ENCODE measurements at regions not wholly inside any gene's neighbourhood (a gene's known extent, or its start where the extent isn't known, plus 50 kb on each side); places are given as distances from the start of the nearest gene placed in this dataset.

GRCh38 chr12:33205981-33206380 lies 233.6 kb downstream of the SYT10 start:
- TF ChIP-seq CTCF (IDR thresholded peaks at IDR 0.05) (no peak), POLR2A (IDR thresholded peaks at IDR 0.05) (no peak), POLR2AphosphoS5 (IDR thresholded peaks at IDR 0.05; ENCODE audit: insufficient read depth in 1 of 2, low read depth in 1 of 2) (no peak)
